HG02884 (cell line): ENCODE measurements at regions not wholly inside any gene's neighbourhood (a gene's known extent, or its start where the extent isn't known, plus 50 kb on each side); places are given as distances from the start of the nearest gene placed in this dataset.

Experiments used
- ATAC-seq: cut with Tn5 transposase; IDR thresholded peaks from one replicate; pipeline ENCODE4 v1.9.1; 2021; ENCODE audit warnings: mild to moderate bottlenecking, moderate library complexity; ENCODE audit not compliant: unreplicated experiment

DNA sequence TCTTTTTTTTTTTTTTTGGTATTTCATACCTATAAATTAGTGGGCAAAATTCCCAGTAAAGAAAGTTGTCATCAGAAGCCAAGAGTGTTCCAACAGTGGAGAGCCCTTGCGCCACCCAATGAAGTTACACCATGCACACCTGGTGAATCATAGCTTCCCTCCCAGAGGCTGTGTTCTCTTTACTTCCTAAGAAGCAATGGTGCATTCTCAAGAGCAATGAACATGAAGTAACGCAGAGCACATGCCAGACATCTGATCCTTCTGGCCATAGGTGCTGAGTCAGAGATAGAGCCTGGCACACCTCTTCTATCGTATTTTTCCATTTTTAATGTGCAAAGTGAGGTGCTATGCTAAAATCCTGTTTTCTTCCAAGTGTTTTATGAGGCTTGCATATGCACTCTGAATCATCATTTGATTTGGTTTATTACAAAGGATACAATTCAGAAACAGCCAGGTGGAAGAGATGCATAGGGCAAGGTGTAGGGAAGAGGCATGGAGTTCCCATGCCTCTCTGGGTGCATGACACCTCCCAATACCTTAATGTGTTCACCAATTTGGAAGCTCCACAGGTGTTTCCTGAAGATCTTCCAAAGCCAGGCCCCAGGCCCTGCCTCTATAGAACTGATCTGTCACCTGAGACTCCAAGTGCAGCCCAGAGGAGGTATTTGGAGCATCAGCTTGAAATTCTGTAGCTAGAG, 408.0 kb downstream of the SIPA1L2 start:
- ATAC-seq: no peak

DNA sequence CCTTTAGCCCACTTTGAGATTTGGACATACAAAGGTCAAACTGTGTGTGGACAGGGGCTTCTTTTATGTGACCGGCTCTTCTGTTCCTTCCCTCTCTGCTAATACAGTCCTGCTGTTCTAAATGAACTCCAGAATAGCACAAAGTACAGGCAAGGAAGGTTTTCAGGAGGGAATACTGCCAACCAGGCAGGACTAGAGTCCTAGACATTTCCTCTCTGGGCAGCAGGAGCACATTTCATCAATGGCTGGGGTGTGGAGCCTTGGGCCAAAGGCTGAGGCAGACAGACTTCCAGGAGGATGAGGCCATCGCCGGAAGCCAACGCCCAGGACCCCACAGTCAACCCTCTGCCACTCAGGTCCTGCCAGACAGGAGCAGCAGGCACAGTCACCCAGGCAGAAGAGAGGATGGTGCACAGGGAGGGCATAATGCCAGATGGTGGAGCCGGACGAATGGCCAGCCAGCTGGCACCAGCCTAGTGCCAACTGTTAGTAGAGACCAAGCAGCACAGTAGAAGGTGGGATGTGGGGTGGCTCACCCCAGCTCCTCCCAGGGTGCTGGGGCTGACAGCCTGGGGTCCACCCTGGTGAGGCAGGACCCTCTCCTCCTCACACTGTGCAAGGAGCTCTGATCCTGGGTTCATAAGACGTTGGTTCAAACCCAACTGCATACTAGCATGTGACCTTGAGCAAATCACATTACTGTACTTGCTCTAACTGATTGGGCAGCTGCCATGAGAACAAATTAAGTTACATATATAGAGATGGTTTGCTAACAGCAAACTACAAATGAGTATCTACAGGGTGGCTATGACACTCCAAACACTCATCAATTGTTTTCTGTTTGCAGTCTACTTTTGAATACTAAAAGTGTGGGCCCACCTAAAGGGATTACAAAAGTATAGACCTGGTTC, 410.7 kb downstream of the SIPA1L2 start:
- ATAC-seq: no peak

DNA sequence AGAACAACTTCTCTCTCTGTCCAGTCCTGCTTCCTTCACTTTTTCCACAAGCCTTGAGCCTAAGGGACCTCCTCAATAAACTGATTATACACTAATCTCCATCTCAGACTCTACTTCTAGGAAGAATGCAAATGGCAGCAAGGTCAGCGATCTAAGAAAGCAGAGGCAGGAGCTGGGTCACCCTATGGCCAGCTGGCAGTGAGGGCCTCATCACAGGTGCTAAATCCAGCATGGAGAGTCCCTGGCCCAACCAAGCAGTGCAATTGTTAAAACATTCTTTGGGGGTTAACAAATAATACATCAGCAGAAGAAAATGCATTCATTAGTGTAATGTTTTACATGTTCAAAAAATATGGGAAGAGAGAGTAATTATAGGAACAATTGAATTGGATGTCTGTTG, 416.0 kb downstream of the SIPA1L2 start:
- no peak for ATAC-seq

DNA sequence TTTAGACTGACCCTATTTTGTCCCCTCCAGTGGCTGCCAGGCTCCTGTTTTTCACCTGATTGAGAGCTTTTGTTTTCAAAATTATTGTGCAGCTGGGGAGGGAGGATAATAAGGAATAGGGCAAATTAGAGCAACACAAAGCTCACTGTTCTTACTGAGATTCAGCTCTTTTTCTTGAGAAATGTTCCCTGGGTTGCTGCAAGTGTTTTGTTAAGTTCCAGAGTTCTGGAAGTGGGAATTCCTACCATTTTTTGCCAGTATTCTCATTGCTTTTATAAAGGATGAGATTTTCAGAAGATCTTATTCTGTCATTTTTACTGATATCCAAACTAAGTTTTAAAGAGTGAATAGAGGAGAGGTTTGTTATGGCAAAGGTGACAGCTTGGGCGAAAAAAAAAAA, 417.7 kb downstream of the SIPA1L2 start:
- ATAC-seq: no peak

DNA sequence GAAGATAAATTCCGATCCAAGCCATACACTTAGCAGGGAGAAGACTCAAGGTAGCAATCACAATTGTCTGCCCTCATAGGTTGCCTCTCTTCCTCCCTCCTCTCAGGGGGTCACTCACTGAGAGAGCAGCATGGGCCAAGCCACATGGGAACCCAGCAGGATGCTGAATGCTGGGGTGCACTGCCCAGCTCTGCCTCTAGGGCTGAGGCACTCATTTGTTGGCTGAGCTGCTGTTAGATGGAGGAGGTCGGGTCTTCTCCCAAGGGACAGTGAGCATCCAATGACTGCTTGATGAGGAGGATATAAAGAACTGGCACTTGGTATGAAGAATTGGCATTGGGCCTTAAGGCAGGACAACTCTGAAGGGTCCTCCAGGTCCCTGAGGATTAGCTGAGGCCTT, 418.8 kb downstream of the SIPA1L2 start:
- no peak for ATAC-seq

DNA sequence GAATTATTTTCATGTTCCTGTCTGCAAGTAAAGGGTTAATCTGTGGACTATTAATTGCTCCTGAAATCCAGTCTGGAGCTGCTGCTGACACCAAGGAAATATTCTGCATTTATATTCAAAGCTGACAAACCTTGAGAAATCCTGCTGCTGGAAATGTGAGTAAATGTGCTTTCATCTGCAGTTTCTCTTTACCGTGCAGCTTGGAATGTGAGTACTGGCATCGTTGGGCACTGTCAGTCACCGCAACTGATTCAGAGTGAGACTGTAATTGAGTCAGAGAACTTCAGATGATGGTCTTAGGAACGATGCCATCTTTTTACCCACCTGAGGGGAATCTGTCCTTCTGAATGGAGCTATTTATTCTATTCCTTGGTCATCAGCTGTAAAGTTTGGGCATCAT, 420.6 kb downstream of the SIPA1L2 start:
- no peak for ATAC-seq

DNA sequence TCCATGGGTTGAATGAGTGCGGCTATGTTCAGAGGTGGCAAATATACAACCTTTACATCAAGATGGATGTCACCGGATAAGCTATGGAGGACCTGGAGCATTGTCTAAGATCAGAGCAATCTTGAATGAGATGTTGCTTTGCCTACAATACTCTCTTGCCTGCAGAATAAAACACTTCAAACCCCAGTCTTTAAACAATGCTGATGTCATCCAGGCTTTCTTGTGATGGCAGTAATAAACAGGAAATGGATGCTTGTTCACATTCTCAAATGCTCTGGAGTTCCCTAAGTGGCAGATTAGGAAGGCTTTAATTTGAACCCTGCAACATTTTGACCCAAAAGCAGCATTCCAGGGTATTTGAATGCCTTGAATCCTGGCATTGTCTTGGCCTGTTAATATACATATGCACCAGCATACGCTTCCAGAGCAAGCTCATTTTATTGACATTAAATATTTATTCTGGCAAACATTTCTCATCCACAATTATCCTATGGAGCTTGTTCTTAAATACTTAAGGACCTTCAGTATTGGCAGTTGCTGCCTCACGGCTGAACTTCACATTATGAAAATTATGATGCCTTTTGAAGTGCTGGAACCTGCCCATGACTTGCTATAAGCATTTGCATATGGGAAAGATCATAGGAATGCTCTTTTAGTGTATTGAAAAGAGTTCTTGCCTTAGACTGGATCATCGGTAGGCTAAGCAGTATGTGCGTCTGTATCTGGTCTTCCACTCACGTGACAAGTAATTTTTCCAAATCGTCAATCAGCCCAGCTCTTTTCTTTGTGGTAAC, 422.7 kb downstream of the SIPA1L2 start:
- no peak for ATAC-seq

DNA sequence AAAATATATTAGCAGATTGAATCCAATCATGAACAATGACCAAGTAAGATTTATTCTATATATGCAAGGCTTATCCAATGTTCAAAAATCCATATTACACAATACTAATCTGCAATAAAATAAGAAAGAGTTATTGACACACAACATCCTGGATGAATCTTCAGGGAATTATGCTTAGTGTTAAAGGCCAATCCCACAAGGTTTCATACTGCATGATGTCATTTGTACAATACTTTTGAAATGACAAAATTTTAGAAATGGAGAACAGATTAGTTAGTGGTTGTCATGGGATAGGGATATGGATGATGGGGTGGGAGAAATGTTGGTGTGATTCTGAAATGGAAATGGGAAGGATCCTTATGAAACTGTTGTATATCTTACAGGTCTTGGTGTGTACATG, 425.7 kb downstream of the SIPA1L2 start:
- ATAC-seq: no peak

DNA sequence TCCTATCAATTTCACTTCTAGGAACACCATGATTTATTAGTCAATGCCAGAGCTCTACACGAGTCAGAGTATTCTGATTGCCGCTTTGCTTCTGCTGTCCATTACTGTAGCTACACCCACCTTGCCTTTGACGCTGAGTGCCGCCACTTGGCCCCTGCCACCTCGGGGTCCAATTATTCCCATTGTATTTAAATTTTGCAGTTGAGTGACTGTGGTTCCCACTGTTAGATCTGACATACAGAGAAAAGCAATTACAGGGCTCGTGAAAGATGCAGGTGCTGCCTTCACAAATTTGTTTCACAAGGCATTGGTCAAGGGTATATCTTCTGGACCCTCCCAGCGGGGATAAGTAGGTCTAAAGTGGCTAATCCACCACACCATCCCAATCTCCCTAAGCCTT, 428.9 kb downstream of the SIPA1L2 start:
- no peak for ATAC-seq

DNA sequence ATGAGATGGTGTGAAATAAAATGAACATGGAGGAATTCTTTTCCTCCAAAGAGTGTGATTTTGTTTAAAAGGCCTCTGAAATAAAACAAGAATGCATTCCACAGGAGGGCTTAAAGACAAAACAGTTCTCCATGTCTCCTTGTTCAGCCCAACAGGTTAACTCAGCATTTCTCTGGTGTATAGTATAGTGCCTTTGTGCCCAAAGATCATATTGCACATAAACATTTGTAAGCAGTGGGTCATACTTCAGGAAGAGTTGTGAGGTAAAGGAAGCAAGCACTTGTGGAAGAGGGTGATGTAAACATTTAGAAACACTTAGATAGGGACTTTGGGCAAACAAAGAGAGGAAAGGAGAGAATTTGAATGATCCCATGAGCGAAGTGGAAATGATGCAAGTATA, 433.9 kb downstream of the SIPA1L2 start:
- ATAC-seq: no peak

DNA sequence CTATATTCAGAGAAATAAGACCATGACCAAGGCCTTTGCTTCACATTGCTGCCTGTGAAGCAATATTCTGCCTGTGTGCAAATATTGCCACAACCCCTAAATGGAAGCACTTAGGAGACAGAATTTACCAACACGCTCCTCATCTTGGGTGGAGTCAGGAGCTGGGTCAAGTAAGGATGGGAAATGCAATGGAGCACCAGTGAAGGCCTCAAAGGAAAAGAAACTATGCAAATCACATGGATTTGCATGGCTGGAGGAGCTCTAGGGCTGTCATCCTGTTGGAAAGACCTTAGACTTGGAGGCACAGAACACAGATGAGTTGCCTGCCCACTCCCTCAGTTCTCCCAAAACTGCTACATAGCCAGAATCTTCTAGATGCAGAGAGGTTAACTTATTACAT, 435.5 kb downstream of the SIPA1L2 start:
- no peak for ATAC-seq

DNA sequence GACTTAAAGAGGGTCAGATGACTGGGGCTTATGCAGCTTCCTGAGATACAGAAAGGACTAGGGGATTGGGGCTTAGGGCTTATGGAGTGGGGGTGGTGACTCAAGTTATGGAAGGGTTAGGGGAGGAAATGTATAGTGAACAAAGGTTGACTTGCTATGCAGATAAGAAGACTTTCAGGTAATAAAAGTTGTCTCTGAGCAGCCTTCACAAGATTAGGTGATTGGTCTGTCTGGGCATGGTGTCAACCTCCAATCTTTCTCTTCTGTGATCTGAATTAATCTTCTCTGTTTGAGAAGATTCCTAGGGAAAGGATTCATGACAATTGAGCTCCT, 436.5 kb downstream of the SIPA1L2 start:
- no peak for ATAC-seq

DNA sequence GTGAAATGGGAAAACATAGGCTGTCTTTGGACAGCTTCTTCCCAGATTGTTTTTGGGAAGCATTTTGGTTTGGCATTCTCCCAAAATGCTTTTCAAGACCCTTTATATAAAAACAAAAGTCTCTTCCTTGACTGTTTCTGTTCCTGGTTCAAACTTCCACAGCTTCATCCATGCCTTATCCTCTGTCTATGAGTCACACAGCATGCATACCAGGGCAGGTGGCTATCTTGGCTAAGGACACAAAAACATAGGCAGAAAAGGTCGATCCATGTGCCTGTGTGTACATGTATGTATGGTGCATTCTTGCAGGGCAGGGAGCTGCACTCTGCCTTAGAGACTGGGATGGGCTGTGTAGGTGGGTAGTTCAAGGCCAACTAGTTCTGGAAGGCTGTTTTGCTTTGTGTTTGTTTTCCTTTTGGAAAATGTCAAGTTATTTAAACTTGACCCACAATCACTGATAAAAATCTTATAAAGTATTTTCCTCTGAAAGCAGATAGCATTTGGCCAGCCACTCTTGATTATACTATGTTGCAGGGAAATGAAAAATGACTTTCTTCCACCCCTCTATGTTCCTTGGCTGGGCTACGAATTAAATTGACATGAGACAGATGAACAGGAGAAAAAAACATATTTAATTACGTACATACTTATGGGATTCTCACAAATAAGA, 437.0 kb downstream of the SIPA1L2 start:
- ATAC-seq: no peak

DNA sequence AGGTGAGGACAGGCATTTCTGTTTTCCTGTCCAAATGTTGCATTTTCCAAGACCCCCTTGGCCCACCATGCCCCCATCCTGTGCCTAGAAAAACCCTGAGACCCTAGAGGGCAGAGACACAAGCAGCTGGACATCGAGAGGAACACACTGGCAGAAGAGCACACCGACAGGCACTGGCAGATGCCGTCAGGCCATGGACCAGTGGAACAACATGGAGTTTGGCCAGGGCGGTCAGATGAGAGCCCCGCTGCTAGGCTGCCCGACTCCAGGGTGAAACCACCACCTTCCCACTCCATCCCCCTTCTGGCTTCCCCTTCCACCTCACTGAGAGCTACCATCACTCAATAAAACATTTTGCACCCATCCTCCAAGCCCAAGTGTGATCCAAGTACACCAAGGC, 438.4 kb downstream of the SIPA1L2 start:
- ATAC-seq: no peak

DNA sequence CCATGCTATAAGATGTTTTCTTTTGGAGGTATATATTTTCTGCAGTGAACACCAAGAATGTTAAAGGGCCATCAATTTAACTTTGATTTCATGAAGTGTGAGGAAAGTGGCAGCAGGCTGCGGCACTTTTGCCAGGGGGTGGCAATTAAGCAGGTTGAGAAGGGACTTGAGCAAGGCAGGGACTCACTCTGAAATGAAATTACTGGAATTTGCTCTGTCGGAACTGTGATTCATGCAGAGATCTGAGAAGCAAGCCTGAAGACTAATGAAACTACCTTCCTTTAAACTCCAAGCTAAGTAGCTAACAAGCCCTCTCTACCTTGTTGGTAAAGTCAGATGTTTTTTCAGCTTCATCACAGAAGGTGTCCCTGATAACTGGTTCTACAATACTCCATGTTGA, 441.6 kb downstream of the SIPA1L2 start:
- ATAC-seq: no peak

DNA sequence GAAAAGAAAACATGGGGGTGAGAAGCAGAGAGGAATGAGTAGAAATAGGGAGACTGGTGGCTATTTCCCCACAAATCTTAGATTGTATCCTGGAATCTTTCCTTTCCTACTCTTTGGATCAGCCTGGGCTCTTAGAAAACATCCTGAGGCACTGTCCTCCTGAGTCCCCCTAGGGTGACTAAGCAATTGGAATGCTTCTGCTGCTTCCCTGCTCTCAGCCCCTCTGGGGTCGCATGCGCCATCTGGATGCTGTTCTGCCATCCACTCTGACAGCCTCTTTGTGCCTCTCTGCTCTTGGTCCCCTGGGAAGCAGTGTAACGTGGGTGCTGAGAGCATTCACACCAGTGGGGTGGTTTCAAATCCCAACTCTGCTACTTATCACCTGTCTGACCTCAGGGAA, 443.0 kb downstream of the SIPA1L2 start:
- no peak for ATAC-seq

DNA sequence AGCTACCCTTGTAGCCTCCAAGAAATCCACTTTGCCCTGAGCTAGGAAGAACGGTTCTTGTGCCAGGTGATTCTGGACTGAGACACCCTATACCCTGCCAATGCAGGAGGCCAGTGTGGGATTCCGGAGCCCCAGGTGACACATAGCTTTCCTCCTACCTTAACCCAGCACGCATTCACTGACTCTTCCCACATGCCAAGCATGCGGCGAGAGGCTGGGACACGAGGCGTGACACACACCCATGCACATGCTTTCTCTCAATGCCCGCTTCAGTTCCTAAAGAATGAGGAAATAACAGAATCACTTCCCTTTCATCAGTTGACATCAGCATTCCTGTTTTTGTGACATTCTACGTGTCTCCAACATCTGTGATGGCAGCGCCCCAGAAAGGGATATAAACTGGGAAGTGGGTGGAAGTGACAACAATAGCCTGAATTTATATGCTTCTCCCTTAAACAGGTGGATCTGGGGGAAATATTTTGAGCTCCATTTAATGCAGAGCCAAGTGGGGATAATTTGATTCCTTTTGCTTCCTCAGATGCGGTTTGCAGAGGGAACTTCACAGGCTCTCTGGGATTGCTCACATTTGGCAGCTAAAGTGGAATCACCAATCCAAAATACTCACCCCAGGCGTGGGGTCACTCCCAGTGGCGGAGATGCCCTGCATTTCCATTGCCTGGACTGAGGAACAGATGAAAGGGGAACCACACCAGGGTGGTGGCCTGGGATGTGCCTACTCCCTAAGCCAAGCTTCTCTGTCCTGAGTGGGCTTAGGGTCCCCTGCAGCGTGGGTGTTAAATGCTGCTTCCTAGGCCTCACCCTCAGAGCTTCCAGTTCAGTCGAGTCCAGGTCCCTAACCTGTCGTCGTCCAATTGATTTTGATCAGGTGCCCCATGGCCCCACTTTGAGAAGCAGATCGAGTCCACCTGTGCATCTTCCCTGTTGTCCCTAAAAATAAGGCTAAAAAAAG, 445.1 kb downstream of the SIPA1L2 start:
- ATAC-seq: no peak

DNA sequence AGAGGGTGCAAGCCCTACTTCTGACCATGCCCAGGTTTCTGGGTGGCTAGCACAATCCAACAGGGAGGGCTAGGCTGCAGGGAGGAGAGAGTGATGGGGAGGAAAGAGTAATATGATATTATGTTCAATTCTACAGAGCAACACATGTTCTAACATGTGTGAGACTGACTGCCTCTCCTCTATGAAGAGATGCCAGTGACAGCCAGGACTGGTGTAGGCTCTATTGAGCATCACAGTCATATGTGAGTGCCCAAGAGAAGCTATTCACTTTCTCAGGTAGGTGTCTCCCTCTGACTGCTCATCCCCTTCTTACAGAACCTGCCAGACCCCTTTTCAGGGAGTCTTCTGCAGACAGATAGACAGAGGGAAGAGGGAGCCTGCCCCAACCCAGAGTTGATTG, 446.1 kb downstream of the SIPA1L2 start:
- no peak for ATAC-seq

DNA sequence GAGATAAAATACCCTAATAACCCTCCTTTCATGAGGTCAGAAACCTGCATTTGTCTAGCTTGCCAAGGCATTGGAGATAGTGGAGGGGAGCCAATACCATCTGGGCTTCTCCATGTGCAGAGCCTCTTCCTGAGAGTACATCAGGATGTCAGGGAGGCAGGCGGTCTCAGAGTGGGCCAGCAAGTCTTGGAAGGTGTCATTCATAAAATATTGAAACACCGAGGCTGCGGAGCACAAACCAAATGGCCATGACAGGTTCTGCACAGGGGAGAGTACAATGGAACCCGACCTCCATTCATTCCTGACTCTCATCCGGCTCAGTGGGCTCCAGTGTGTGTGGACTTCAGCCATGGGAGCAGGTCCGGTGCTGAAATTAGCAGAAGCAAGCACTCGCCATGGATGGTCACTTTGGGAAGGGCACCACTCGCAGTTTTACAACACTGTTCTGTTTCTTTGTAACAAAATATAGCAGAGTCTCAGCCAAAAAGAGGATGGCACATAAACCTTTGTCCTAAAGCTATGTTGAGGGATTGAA, 446.6 kb downstream of the SIPA1L2 start:
- no peak for ATAC-seq

DNA sequence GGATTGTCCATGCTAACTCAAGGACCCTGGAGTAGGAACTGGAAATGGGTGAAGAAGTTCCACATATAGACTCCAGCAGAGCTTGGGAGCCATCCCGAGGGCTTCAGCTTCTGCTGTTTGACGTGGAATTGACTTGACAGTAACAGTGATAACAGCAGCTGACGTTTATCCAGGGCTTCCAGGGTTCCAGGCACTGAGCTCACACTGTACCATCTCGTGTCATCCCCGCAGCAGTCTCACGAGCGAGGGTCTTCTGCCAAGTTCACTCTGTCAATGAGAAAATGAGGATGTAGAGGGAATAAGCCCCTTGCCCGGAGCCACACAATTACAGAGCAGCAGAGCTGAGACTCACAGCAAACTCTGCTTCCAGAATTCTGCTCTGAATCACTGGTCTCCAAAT, 447.7 kb downstream of the SIPA1L2 start:
- no peak for ATAC-seq
